Mammary epithelial cell (primary cell): ENCODE measurements at regions not wholly inside any gene's neighbourhood (a gene's known extent, or its start where the extent isn't known, plus 50 kb on each side); places are given as distances from the start of the nearest gene placed in this dataset.

Experiments used
- EZH2 ChIP-seq: IDR thresholded peaks from 2 replicates; pipeline ENCODE4 v1.6.1; 2012; ENCODE audit warnings: low read length, inconsistent platforms, borderline replicate concordance
- TF ChIP-seq, protein P1 (sequence below), 2 donors: IDR thresholded peaks in 1 of 2; conservative IDR thresholded peaks in 1 of 2; 2 replicates each; pipeline ENCODE4 v1.5.1; 2011 to 2012; ENCODE audit warnings: inconsistent platforms in 2 of 2, low read length in 2 of 2, mild to moderate bottlenecking in 2 of 2, control low read depth in 1 of 2, low read depth in 1 of 2; ENCODE audit not compliant: insufficient read depth in 1 of 2; ENCODE audit errors: extremely low read depth in 1 of 2

DNA sequence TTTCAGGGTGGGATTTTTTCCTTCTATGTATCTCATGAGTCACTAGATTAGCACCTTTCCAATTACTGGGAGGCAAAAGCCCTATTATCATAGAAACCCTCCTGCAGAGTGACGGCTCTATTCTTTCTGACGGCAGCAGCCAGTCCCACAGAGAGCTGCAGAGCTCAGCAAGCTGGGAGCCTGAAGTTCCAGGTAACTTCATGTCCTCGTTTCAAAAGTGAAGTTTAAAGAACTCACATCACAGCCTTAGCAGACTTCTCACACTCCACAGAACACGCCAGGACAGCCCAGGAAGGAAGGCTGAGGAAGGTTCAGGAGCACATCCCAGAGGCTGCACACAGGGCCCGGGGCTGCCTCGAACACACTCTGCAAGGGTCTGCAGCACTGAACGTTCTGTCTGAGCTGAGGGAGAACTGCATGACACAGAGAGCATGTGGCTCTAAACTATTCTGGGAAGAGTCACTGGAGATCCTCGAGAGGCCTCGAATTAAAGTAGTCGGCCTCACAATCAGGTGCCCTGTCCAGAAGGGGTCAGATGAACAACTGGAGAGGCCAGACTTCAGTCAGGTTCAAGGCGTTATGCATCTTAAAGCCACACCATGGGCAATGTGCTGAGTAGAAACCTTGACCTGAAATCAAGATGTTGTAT is 104.2 kb upstream of the DRD2 start:
- TF ChIP-seq, protein P1, sequence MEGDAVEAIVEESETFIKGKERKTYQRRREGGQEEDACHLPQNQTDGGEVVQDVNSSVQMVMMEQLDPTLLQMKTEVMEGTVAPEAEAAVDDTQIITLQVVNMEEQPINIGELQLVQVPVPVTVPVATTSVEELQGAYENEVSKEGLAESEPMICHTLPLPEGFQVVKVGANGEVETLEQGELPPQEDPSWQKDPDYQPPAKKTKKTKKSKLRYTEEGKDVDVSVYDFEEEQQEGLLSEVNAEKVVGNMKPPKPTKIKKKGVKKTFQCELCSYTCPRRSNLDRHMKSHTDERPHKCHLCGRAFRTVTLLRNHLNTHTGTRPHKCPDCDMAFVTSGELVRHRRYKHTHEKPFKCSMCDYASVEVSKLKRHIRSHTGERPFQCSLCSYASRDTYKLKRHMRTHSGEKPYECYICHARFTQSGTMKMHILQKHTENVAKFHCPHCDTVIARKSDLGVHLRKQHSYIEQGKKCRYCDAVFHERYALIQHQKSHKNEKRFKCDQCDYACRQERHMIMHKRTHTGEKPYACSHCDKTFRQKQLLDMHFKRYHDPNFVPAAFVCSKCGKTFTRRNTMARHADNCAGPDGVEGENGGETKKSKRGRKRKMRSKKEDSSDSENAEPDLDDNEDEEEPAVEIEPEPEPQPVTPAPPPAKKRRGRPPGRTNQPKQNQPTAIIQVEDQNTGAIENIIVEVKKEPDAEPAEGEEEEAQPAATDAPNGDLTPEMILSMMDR (conservative IDR thresholded peaks at IDR 0.05 in 1 of 2, IDR thresholded peaks at IDR 0.05 in 1 of 2; ENCODE audit: extremely low read depth in 1 of 2, insufficient read depth in 1 of 2, low read depth in 1 of 2, low read length in 2 of 2) = no peak
- TF ChIP-seq EZH2 = no peak
